Uterus (tissue), 3 donors: ENCODE measurements at regions not wholly inside any gene's neighbourhood (a gene's known extent, or its start where the extent isn't known, plus 50 kb on each side); places are given as distances from the start of the nearest gene placed in this dataset. TPM values are rescaled to one million over a fixed set of nuclear protein-coding genes. Genes with fewer than 3 reads are reported as not detected.

Experiments
- DNase-seq, 2 donors: peaks; one replicate each; pipeline ENCODE4 v3.0.0-alpha.2; 2019 to 2020
- H3K27ac ChIP-seq, 2 donors: fragments of 200-600 bp; sonication (generic); 1 replicate in 1 of 2; 2 replicates in 1 of 2; pipeline ENCODE4 v1.5.1; 2016 to 2018
- H3K27me3 ChIP-seq, 2 donors: fragments of 200-600 bp; sonication (generic); one replicate each; pipeline ENCODE4 v1.5.1; 2018 to 2019; ENCODE audit warnings: control low read depth in 1 of 2
- H3K36me3 ChIP-seq, 2 donors: fragments of 200-600 bp; sonication (generic); one replicate each; pipeline ENCODE4 v1.5.1; 2019; ENCODE audit warnings: control low read depth in 1 of 2
- H3K4me1 ChIP-seq, 2 donors: fragments of 200-600 bp; sonication (generic); one replicate each; pipeline ENCODE4 v1.5.1; 2018 to 2019; ENCODE audit warnings: control low read depth in 1 of 2
- H3K4me3 ChIP-seq, 2 donors: fragments of 200-600 bp; sonication (generic); 1 replicate in 1 of 2; 2 replicates in 1 of 2; pipeline ENCODE4 v1.5.1; 2018 to 2019; ENCODE audit warnings: mild to moderate bottlenecking in 1 of 2
- H3K9me3 ChIP-seq, 2 donors: fragments of 200-600 bp; sonication (generic); one replicate each; pipeline ENCODE4 v1.5.1; 2019; ENCODE audit warnings: control low read depth in 1 of 2
- POLR2A ChIP-seq, 2 donors: fragments of 450-650 bp; IDR thresholded peaks; one replicate each; pipeline ENCODE4 v1.6.1; 2016; ENCODE audit warnings: antibody characterized with exemption in 2 of 2, mild to moderate bottlenecking in 1 of 2, moderate library complexity in 1 of 2
- intact Hi-C: fragments of 100-400 bp; cut with DNase I; formaldehyde crosslinking; loops from one replicate; pipeline ENCODE4 v1.15.1; 2023; ENCODE audit warnings: low total_unique reads
- small RNA-seq: library from RNA; depleted of rRNA; stranded (forward); fragments of <200 nt; gene quantifications from one replicate; pipeline ENCODE3, GENCODE V24; 2016
- TF ChIP-seq, protein P1 (sequence below), 4 experiments: fragments of 200-600 bp in 2 of 4; fragments of 450-650 bp in 2 of 4; sonication (generic) in 2 of 4; IDR thresholded peaks; one replicate each; pipeline ENCODE4 v1.5.1; 2016 to 2019; ENCODE audit warnings: antibody characterized with exemption in 4 of 4, mild to moderate bottlenecking in 2 of 4, moderate library complexity in 1 of 4
- donor health status: DM: yes; HTN: yes; CAD: no.

DNA sequence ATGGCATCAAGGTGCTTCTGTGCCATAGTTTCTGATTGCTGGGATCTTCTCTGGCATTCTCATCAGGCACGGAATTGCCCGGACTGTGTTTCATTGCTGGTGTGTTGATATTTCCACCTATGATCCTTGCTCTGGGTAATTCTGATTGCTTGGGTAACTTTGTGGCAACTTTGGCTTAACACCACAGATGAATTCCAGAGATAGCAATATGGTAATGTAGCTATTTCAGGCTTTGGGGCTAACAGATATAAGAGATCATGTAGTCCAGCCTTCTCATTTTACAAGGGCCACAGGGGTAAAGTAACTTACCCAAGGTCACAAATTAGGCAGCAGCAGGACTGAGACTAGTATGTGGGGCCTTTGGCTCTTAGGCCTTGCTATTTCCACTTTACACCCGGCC lies 53.9 kb upstream of the PLPP4 start:
- no peak for DNase-seq
- no peak for TF ChIP-seq POLR2A (IDR thresholded peaks at IDR 0.05)
- TF ChIP-seq, protein P1, sequence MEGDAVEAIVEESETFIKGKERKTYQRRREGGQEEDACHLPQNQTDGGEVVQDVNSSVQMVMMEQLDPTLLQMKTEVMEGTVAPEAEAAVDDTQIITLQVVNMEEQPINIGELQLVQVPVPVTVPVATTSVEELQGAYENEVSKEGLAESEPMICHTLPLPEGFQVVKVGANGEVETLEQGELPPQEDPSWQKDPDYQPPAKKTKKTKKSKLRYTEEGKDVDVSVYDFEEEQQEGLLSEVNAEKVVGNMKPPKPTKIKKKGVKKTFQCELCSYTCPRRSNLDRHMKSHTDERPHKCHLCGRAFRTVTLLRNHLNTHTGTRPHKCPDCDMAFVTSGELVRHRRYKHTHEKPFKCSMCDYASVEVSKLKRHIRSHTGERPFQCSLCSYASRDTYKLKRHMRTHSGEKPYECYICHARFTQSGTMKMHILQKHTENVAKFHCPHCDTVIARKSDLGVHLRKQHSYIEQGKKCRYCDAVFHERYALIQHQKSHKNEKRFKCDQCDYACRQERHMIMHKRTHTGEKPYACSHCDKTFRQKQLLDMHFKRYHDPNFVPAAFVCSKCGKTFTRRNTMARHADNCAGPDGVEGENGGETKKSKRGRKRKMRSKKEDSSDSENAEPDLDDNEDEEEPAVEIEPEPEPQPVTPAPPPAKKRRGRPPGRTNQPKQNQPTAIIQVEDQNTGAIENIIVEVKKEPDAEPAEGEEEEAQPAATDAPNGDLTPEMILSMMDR (IDR thresholded peaks at IDR 0.05): no peak
- intact Hi-C loops: no loop called here
- no peaks in the 10 kb centered on the region for H3K4me1 ChIP-seq
- H3K36me3 ChIP-seq: no peaks in the 10 kb centered on the region
- no peak overlapping the region for H3K4me3 ChIP-seq
- no peaks in the 10 kb centered on the region for H3K27me3 ChIP-seq
- no peaks in the 10 kb centered on the region for H3K9me3 ChIP-seq
- no peak overlapping the region for H3K27ac ChIP-seq

DNA sequence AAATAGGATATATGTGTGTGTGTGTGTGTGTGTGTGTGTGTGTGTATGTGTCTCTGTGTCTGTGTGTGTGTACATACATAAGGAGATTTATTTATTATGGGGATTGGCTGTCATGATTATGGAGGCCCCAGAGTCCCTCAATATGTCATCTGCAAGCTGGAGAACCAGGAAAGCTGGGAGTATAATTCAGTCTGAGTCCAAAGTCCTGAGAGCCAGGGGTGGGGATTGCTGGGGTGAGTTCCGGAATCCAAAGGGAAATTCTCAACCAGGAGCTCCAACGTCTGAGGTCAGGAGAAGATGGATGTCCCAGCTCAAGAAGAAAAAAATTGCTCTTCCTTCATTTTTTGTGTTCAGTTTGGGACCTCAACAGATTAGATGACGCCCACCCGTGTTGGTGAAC lies 50.7 kb upstream of the PLPP4 start:
- Histone ChIP-seq H3K27ac (no peak overlapping the region), H3K9me3 (no peaks in the 10 kb centered on the region), H3K4me3 (no peak overlapping the region), H3K4me1 (no peaks in the 10 kb centered on the region), H3K27me3 (no peaks in the 10 kb centered on the region), H3K36me3 (no peaks in the 10 kb centered on the region)
- TF ChIP-seq POLR2A (IDR thresholded peaks at IDR 0.05): no peak
- TF ChIP-seq, protein P1 (IDR thresholded peaks at IDR 0.05): no peak
- intact Hi-C loops: no loop called here
- no peak for DNase-seq

Small RNA genes lying in the stretch of these regions (small RNA-seq; reads per million reads assigned to genes)
- not detected for gene AL355298.1
